ENCODE measurements at regions not wholly inside any gene's neighbourhood (a gene's known extent, or its start where the extent isn't known, plus 50 kb on each side); places are given as distances from the start of the nearest gene placed in this dataset.

GRCh38 chr2:216312441-216312840 lies 59.8 kb downstream of the MARCHF4 start:
- no peak for DNase-seq (ENCODE audit: low spot score)
- in situ Hi-C loops (cut with MboI; ENCODE audit: low sequenced_read_pairs, unreplicated experiment) = no loop called here
- no peak for TF ChIP-seq CTCF (IDR thresholded peaks at IDR 0.05; ENCODE audit: borderline replicate concordance, control extremely low read depth, extremely low read depth, insufficient read depth, missing control alignments)

GRCh38 chr2:216308576-216308975 lies 63.7 kb downstream of the MARCHF4 start:
- DNase-seq (ENCODE audit: low spot score) = no peak
- TF ChIP-seq CTCF (IDR thresholded peaks at IDR 0.05; ENCODE audit: borderline replicate concordance, control extremely low read depth, extremely low read depth, insufficient read depth, missing control alignments) = no peak
- in situ Hi-C loops (cut with MboI; ENCODE audit: low sequenced_read_pairs, unreplicated experiment) = no loop called here

- in situ Hi-C loops (cut with MboI; ENCODE audit: low sequenced_read_pairs, unreplicated experiment) = no loop called here
- no peak for TF ChIP-seq CTCF (IDR thresholded peaks at IDR 0.05; ENCODE audit: borderline replicate concordance, control extremely low read depth, extremely low read depth, insufficient read depth, missing control alignments)
- no peak for DNase-seq (ENCODE audit: low spot score)
These were observed 64.8 kb downstream of the MARCHF4 start for GRCh38 chr2:216307496-216307895.

- no peak for TF ChIP-seq CTCF (IDR thresholded peaks at IDR 0.05; ENCODE audit: borderline replicate concordance, control extremely low read depth, extremely low read depth, insufficient read depth, missing control alignments)
- no peak for DNase-seq (ENCODE audit: low spot score)
- in situ Hi-C loops (cut with MboI; ENCODE audit: low sequenced_read_pairs, unreplicated experiment) = no loop called here
These were observed 65.4 kb downstream of the MARCHF4 start for GRCh38 chr2:216306868-216307267.

GRCh38 chr2:216305574-216305973 lies 66.7 kb downstream of the MARCHF4 start:
- DNase-seq (ENCODE audit: low spot score) = no peak
- in situ Hi-C loops (cut with MboI; ENCODE audit: low sequenced_read_pairs, unreplicated experiment) = no loop called here
- no peak for TF ChIP-seq CTCF (IDR thresholded peaks at IDR 0.05; ENCODE audit: borderline replicate concordance, control extremely low read depth, extremely low read depth, insufficient read depth, missing control alignments)

- no peak for DNase-seq (ENCODE audit: low spot score)
These were observed 69.2 kb downstream of the MARCHF4 start for GRCh38 chr2:216302981-216303676.

More at GRCh38 chr2:216302981-216303676, 69.2 kb downstream of the MARCHF4 start:
- TF ChIP-seq CTCF (IDR thresholded peaks at IDR 0.05; ENCODE audit: borderline replicate concordance, control extremely low read depth, extremely low read depth, insufficient read depth, missing control alignments) = no peak
- in situ Hi-C loops (cut with MboI; ENCODE audit: low sequenced_read_pairs, unreplicated experiment) = no loop called here
